H9 (cell line): ENCODE measurements at regions not wholly inside any gene's neighbourhood (a gene's known extent, or its start where the extent isn't known, plus 50 kb on each side); places are given as distances from the start of the nearest gene placed in this dataset.

Source experiments
- DNase-seq: peaks from one replicate; pipeline ENCODE4 v3.0.0-alpha.2; 2017
- H2AFZ ChIP-seq: one replicate; pipeline ENCODE4 v1.6.1; 2013; ENCODE audit warnings: mild to moderate bottlenecking, low read length, control low read depth, moderate library complexity
- H2AK5ac ChIP-seq: 2 replicates; pipeline ENCODE4 v1.6.1; 2013; ENCODE audit warnings: low read length, control low read depth, mixed read lengths; ENCODE audit not compliant: insufficient read length
- H2BK120ac ChIP-seq: one replicate; pipeline ENCODE4 v1.6.1; 2013; ENCODE audit warnings: low read depth, mild to moderate bottlenecking, low read length, control low read depth, inconsistent platforms; ENCODE audit not compliant: poor library complexity, severe bottlenecking
- H2BK12ac ChIP-seq: 2 replicates; pipeline ENCODE4 v1.6.1; 2013; ENCODE audit warnings: low read length, control low read depth, mixed read lengths, low read depth; ENCODE audit not compliant: insufficient read length
- H2BK15ac ChIP-seq: 2 replicates; pipeline ENCODE4 v1.6.1; 2013; ENCODE audit warnings: low read depth, low read length, control low read depth
- H2BK20ac ChIP-seq: one replicate; pipeline ENCODE4 v1.6.1; 2013; ENCODE audit warnings: low read depth, mild to moderate bottlenecking, low read length, control low read depth, inconsistent platforms; ENCODE audit not compliant: poor library complexity, severe bottlenecking
- H2BK5ac ChIP-seq: 2 replicates; pipeline ENCODE4 v1.6.1; 2013; ENCODE audit warnings: low read length, control low read depth, mixed read lengths; ENCODE audit not compliant: insufficient read length
- H3K14ac ChIP-seq: 2 replicates; pipeline ENCODE4 v1.6.1; 2013; ENCODE audit warnings: low read length, control low read depth; ENCODE audit not compliant: insufficient read depth
- H3K18ac ChIP-seq: 2 replicates; pipeline ENCODE4 v1.6.1; 2013; ENCODE audit warnings: low read depth, mild to moderate bottlenecking, mixed read lengths, low read length, control low read depth; ENCODE audit not compliant: insufficient read length
- H3K23ac ChIP-seq: 2 replicates; pipeline ENCODE4 v1.6.1; 2013; ENCODE audit warnings: low read length, control low read depth, mixed read lengths, low read depth; ENCODE audit not compliant: insufficient read length
- H3K23me2 ChIP-seq: 2 replicates; pipeline ENCODE4 v1.6.1; 2013; ENCODE audit warnings: low read depth, mild to moderate bottlenecking, mixed read lengths, low read length, control low read depth; ENCODE audit not compliant: insufficient read length, poor library complexity, severe bottlenecking
- H3K27ac ChIP-seq: 2 replicates; pipeline ENCODE4 v1.5.1; 2013; ENCODE audit warnings: low read length, control low read depth, mixed read lengths, low read depth; ENCODE audit not compliant: insufficient read length
- H3K27me3 ChIP-seq: 2 replicates; pipeline ENCODE4 v1.6.1; 2013; ENCODE audit warnings: low read length, control low read depth, inconsistent platforms; ENCODE audit not compliant: insufficient read depth
- H3K4ac ChIP-seq: 2 replicates; pipeline ENCODE4 v1.6.1; 2013; ENCODE audit warnings: low read depth, mild to moderate bottlenecking, control low read depth, inconsistent platforms, low read length, moderate library complexity
- H3K4me1 ChIP-seq: 2 replicates; pipeline ENCODE4 v1.6.1; 2013; ENCODE audit warnings: low read length, control low read depth, inconsistent platforms; ENCODE audit not compliant: insufficient read depth
- H3K4me2 ChIP-seq: 2 replicates; pipeline ENCODE4 v1.6.1; 2013; ENCODE audit warnings: low read length, control low read depth, mixed read lengths; ENCODE audit not compliant: insufficient read length, insufficient read depth
- H3K56ac ChIP-seq: 2 replicates; pipeline ENCODE4 v1.6.1; 2013; ENCODE audit warnings: low read depth, mild to moderate bottlenecking, mixed read lengths, low read length, control low read depth; ENCODE audit not compliant: insufficient read length
- H3K79me1 ChIP-seq: 2 replicates; pipeline ENCODE4 v1.6.1; 2013; ENCODE audit warnings: low read depth, mild to moderate bottlenecking, moderate library complexity, low read length, control low read depth, inconsistent platforms; ENCODE audit not compliant: insufficient read depth, poor library complexity, severe bottlenecking
- H3K79me2 ChIP-seq: 2 replicates; pipeline ENCODE4 v1.6.1; 2013; ENCODE audit warnings: low read length, control low read depth, inconsistent platforms; ENCODE audit not compliant: insufficient read depth
- H3K9ac ChIP-seq: 2 replicates; pipeline ENCODE4 v1.6.1; 2013; ENCODE audit warnings: low read length, control low read depth, mixed read lengths; ENCODE audit not compliant: insufficient read length; ENCODE audit errors: extremely low read depth
- H3K9me3 ChIP-seq: one replicate; pipeline ENCODE4 v1.6.1; 2013; ENCODE audit warnings: low read depth, low read length, inconsistent platforms; ENCODE audit not compliant: control insufficient read depth
- H3T11ph ChIP-seq: one replicate; pipeline ENCODE4 v1.6.1; 2013; ENCODE audit warnings: mild to moderate bottlenecking, low read length, control low read depth, inconsistent platforms
- H4K20me1 ChIP-seq: one replicate; pipeline ENCODE4 v1.6.1; 2013; ENCODE audit not compliant: control insufficient read depth, insufficient read length, insufficient read depth
- H4K5ac ChIP-seq: 2 replicates; pipeline ENCODE4 v1.6.1; 2013; ENCODE audit warnings: low read depth, mild to moderate bottlenecking, mixed read lengths, low read length, control low read depth; ENCODE audit not compliant: insufficient read length
- H4K8ac ChIP-seq: replicated peaks from 2 replicates; pipeline ENCODE4 v1.6.1; 2013; ENCODE audit warnings: low read length, control low read depth, mixed read lengths, low read depth; ENCODE audit not compliant: insufficient read length
- H4K91ac ChIP-seq: 2 replicates; pipeline ENCODE4 v1.6.1; 2013; ENCODE audit warnings: low read depth, mild to moderate bottlenecking, moderate library complexity, mixed read lengths, low read length, control low read depth; ENCODE audit not compliant: insufficient read length
- H3K27ac Mint-ChIP-seq, 3 experiments: 2 replicates in 2 of 3; 3 replicates in 1 of 3; pipeline ENCODE4 v1.8.0; 2020 to 2021; ENCODE audit warnings: mixed read lengths in 3 of 3, mild to moderate bottlenecking in 1 of 3, moderate library complexity in 1 of 3
- H3K27me3 Mint-ChIP-seq: 2 replicates; pipeline ENCODE4 v1.8.0; 2021; ENCODE audit warnings: low read depth, mild to moderate bottlenecking, moderate library complexity, mixed read lengths
- H3K36me3 Mint-ChIP-seq, 3 experiments: 2 replicates in 2 of 3; 3 replicates in 1 of 3; pipeline ENCODE4 v1.8.0; 2020 to 2021; ENCODE audit warnings: low read depth in 3 of 3, mixed read lengths in 3 of 3; ENCODE audit not compliant: insufficient read depth in 1 of 3
- H3K4me1 Mint-ChIP-seq, 2 experiments: 2 replicates each; pipeline ENCODE4 v1.8.0; 2020; ENCODE audit warnings: mixed read lengths in 2 of 2
- H3K4me3 Mint-ChIP-seq, 2 experiments: 2 replicates in 1 of 2; 3 replicates in 1 of 2; pipeline ENCODE4 v1.8.0; 2020 to 2021; ENCODE audit warnings: mild to moderate bottlenecking in 2 of 2, mixed read lengths in 2 of 2, moderate library complexity in 1 of 2
- H3K9me3 Mint-ChIP-seq, 2 experiments: 2 replicates in 1 of 2; 3 replicates in 1 of 2; pipeline ENCODE4 v1.8.0; 2020; ENCODE audit warnings: mild to moderate bottlenecking in 2 of 2, mixed read lengths in 2 of 2, moderate library complexity in 1 of 2
- CTCF ChIP-seq: fragments of 200-600 bp; sonication (generic); conservative IDR thresholded peaks from 3 replicates; pipeline ENCODE4 v1.8.0; 2021; ENCODE audit warnings: antibody characterized with exemption, mild to moderate bottlenecking
- WGBS: extraction: QIAGEN DNeasy Blood & Tissue Kit; methylation state at CpG from one replicate; pipeline ENCODE4 v1.1.7; 2013; ENCODE audit warnings: missing lambda C conversion rate, low lambda C conversion rate, mixed read lengths; ENCODE audit not compliant: insufficient read length; ENCODE audit errors: extremely low coverage; 5-methylcytosine and 5-hydroxymethylcytosine counted together

GRCh38 chr9:12993466-12993865 lies 218.6 kb downstream of the LURAP1L start:
- Histone ChIP-seq H2BK120ac (no peak overlapping the region), H3K14ac (no peak overlapping the region), H3K27ac (no peak overlapping the region), H3K56ac (no peak overlapping the region), H3K18ac (no peak overlapping the region), H3K9ac (no peak overlapping the region), H3K4me1 (no peaks in the 10 kb centered on the region), H3T11ph (no peak overlapping the region), H3K23me2 (no peaks in the 10 kb centered on the region), H3K23ac (no peak overlapping the region), H2BK12ac (no peak overlapping the region), H4K5ac (no peak overlapping the region), H4K20me1 (no peaks in the 10 kb centered on the region), H3K4ac (no peak overlapping the region), H4K8ac (no peak overlapping the region), H3K27me3 (no peaks in the 10 kb centered on the region), H2BK20ac (no peak overlapping the region), H3K9me3 (no peaks in the 10 kb centered on the region), H3K4me2 (no peak overlapping the region), H2BK15ac (no peak overlapping the region), H2AFZ (no peak overlapping the region), H4K91ac (no peak overlapping the region), H2AK5ac (no peak overlapping the region), H3K79me1 (no peaks in the 10 kb centered on the region), H2BK5ac (no peak overlapping the region), H3K79me2 (no peaks in the 10 kb centered on the region)
- Mint-ChIP-seq H3K27ac (no peak overlapping the region), H3K9me3 (no peaks in the 10 kb centered on the region), H3K4me1 (no peaks in the 10 kb centered on the region), H3K4me3 (no peak overlapping the region), H3K36me3 (no peaks in the 10 kb centered on the region), H3K27me3 (no peaks in the 10 kb centered on the region)
- no peak for TF ChIP-seq CTCF
- WGBS = no CpG with 5 or more reads among the region's 2 CpGs
- no peak for DNase-seq
